ENCODE measurements at regions not wholly inside any gene's neighbourhood (a gene's known extent, or its start where the extent isn't known, plus 50 kb on each side); places are given as distances from the start of the nearest gene placed in this dataset.

DNA sequence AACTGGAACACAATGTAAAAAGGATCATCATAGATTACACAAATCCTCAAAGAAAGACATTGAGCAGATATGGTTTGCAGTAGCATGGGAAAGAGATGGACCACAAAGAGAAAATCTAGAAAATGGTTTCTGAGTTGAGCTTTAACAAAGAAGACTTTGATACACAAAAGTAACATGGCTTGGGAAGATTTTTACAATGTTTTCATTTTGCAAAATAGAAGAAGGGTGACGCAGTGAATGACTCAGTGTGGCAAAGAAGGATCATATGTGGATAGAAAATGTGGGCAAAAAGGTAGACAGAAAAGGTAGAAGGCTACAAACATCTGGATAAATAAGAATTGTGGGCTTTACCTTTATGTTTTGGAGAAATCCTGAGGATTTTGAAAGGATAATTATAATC lies 1220.5 kb downstream of the PCDH17 start:
- Histone ChIP-seq H3K79me2 (ENCODE audit: insufficient read depth, low read length) (no peaks in the 10 kb centered on the region), H3K9me3 (ENCODE audit: low read length) (no peaks in the 10 kb centered on the region), H2AFZ (ENCODE audit: low read length) (no peak overlapping the region), H3K9ac (ENCODE audit: insufficient read depth, low read depth, low read length) (no peak overlapping the region), H3K36me3 (replicated peaks in 1 of 2; ENCODE audit: control insufficient read depth in 1 of 2, insufficient read depth in 2 of 2, low read length in 2 of 2) (no peaks in the 10 kb centered on the region), H4K20me1 (ENCODE audit: insufficient read depth, low read length) (no peaks in the 10 kb centered on the region), H3K27ac (ENCODE audit: extremely low read length, insufficient read depth, low read length) (no peak overlapping the region), H3K4me2 (ENCODE audit: low read depth, low read length) (no peak overlapping the region), H3K4me1 (ENCODE audit: insufficient read depth, low read length) (no peaks in the 10 kb centered on the region), H3K4me3 (replicated peaks in 1 of 3; ENCODE audit: insufficient read depth in 1 of 3, low read depth in 2 of 3, low read length in 3 of 3) (no peak overlapping the region), H3K27me3 (ENCODE audit: control insufficient read depth in 1 of 2, insufficient read depth in 2 of 2, low read length in 2 of 2) (no peaks in the 10 kb centered on the region)
- in situ Hi-C loops (cut with HindIII; ENCODE audit: extremely low pct_ligation_motif_present, low pct_unique_long_range_greater_than_20kb), result no loop called here
- DNase-seq (ENCODE audit: low spot score) (no peak), FAIRE-seq (no peak), ATAC-seq (no peak)
- CTCF ChIA-PET (ENCODE audit: low intra/inter-chr PET ratio, low total read pairs), result no interaction called here
- POLR2A ChIA-PET, result no interaction called here
- 0% methylated on average over 1 of the region's 1 CpG for WGBS (ENCODE audit: low lambda C conversion rate)
- intact Hi-C loops (cut with micrococcal nuclease; ENCODE audit: unreplicated experiment), result no loop called here
- no TSS peak for BruUV-seq (replicated peaks)
- no peak for TF ChIP-seq ZNF605 (CRISPR knock-in tag; IDR thresholded peaks at IDR 0.05)
- no peak for TF ChIP-seq NR2F6 (IDR thresholded peaks at IDR 0.05)
- TF ChIP-seq NR2F6 (CRISPR knock-in tag; IDR thresholded peaks at IDR 0.05), result no peak
- no peak for TF ChIP-seq TFDP2 (CRISPR knock-in tag; IDR thresholded peaks at IDR 0.05)
- TF ChIP-seq MAZ (IDR thresholded peaks at IDR 0.05; ENCODE audit: borderline replicate concordance, low read depth, low read length), result no peak
- no peak for TF ChIP-seq MAZ (CRISPR knock-in tag; IDR thresholded peaks at IDR 0.05; ENCODE audit: low read depth)
- no peak for TF ChIP-seq DR1 (CRISPR knock-in tag; IDR thresholded peaks at IDR 0.05)
- TF ChIP-seq PCBP1 (IDR thresholded peaks at IDR 0.05; ENCODE audit: borderline replicate concordance, low read depth, low read length), result no peak
- no peak for TF ChIP-seq POLR2AphosphoS2 (IDR thresholded peaks at IDR 0.05; ENCODE audit: low read depth, low read length)
- TF ChIP-seq, protein P1, sequence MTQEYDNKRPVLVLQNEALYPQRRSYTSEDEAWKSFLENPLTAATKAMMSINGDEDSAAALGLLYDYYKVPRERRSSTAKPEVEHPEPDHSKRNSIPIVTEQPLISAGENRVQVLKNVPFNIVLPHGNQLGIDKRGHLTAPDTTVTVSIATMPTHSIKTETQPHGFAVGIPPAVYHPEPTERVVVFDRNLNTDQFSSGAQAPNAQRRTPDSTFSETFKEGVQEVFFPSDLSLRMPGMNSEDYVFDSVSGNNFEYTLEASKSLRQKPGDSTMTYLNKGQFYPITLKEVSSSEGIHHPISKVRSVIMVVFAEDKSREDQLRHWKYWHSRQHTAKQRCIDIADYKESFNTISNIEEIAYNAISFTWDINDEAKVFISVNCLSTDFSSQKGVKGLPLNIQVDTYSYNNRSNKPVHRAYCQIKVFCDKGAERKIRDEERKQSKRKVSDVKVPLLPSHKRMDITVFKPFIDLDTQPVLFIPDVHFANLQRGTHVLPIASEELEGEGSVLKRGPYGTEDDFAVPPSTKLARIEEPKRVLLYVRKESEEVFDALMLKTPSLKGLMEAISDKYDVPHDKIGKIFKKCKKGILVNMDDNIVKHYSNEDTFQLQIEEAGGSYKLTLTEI (CRISPR knock-in tag; conservative IDR thresholded peaks at IDR 0.05), result no peak
- TF ChIP-seq RNF2 (conservative IDR thresholded peaks at IDR 0.05; ENCODE audit: low read depth), result no peak
- TF ChIP-seq, protein P2, sequence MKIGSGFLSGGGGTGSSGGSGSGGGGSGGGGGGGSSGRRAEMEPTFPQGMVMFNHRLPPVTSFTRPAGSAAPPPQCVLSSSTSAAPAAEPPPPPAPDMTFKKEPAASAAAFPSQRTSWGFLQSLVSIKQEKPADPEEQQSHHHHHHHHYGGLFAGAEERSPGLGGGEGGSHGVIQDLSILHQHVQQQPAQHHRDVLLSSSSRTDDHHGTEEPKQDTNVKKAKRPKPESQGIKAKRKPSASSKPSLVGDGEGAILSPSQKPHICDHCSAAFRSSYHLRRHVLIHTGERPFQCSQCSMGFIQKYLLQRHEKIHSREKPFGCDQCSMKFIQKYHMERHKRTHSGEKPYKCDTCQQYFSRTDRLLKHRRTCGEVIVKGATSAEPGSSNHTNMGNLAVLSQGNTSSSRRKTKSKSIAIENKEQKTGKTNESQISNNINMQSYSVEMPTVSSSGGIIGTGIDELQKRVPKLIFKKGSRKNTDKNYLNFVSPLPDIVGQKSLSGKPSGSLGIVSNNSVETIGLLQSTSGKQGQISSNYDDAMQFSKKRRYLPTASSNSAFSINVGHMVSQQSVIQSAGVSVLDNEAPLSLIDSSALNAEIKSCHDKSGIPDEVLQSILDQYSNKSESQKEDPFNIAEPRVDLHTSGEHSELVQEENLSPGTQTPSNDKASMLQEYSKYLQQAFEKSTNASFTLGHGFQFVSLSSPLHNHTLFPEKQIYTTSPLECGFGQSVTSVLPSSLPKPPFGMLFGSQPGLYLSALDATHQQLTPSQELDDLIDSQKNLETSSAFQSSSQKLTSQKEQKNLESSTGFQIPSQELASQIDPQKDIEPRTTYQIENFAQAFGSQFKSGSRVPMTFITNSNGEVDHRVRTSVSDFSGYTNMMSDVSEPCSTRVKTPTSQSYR (CRISPR knock-in tag; IDR thresholded peaks at IDR 0.05; ENCODE audit: borderline replicate concordance), result no peak
- TF ChIP-seq, protein P3, sequence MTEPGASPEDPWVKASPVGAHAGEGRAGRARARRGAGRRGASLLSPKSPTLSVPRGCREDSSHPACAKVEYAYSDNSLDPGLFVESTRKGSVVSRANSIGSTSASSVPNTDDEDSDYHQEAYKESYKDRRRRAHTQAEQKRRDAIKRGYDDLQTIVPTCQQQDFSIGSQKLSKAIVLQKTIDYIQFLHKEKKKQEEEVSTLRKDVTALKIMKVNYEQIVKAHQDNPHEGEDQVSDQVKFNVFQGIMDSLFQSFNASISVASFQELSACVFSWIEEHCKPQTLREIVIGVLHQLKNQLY (CRISPR knock-in tag; IDR thresholded peaks at IDR 0.05), result no peak
- TF ChIP-seq SMARCC2 (IDR thresholded peaks at IDR 0.05), result no peak
- TF ChIP-seq GTF3A (CRISPR knock-in tag; conservative IDR thresholded peaks at IDR 0.05), result no peak
- no peak for TF ChIP-seq ZBTB7B (CRISPR knock-in tag; IDR thresholded peaks at IDR 0.05)
- no peak for TF ChIP-seq GLI4 (CRISPR knock-in tag; IDR thresholded peaks at IDR 0.05; ENCODE audit: borderline replicate concordance)
- no peak for TF ChIP-seq MEF2D (CRISPR knock-in tag; IDR thresholded peaks at IDR 0.05)

All from HepG2 (cell line).